ENCODE measurements at regions not wholly inside any gene's neighbourhood (a gene's known extent, or its start where the extent isn't known, plus 50 kb on each side); places are given as distances from the start of the nearest gene placed in this dataset.

DNA sequence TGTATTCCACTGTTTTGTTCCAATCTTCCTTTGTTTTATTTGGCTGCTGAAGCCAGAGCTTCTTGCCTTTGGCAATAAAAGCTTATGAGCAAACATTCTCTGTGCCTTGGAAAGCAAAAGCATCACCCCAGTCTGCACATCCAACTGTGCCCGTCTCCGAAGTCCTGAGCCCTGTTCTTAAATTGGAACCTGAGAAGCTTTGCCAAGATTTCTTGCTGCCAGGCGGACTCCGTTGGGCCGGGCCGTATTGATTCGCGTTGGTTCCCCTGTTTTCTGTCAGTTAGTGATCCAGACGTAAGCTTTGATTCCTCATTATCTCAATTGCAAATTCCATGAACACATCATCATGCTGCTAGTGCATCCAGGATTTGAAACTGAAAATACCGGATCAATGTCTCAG, 793.0 kb downstream of the OLFM4 start:
- Histone ChIP-seq H4K5ac (ENCODE audit: insufficient read length, low read depth, low read length) (no peak overlapping the region), H3K56ac (replicated peaks; ENCODE audit: insufficient read length, low read depth, low read length) (no peak overlapping the region), H3K4ac (replicated peaks; ENCODE audit: insufficient read length, low read depth, low read length) (no peak overlapping the region), H4K8ac (ENCODE audit: extremely low read depth, insufficient read depth, low read length) (no peak overlapping the region), H3K9ac (replicated peaks in 1 of 4; ENCODE audit: extremely low read depth in 1 of 4, low read depth in 3 of 4, low read length in 3 of 4) (no peak overlapping the region), H3K27me3 (replicated peaks in 1 of 4; ENCODE audit: control insufficient read depth in 3 of 4, extremely low read depth in 1 of 4, insufficient read depth in 3 of 4, low read length in 3 of 4) (no peaks in the 10 kb centered on the region), H2BK20ac (ENCODE audit: low read length) (no peak overlapping the region), H2BK15ac (ENCODE audit: low read length) (no peak overlapping the region), H2AFZ (ENCODE audit: low read length) (peak overlapping the region; percentile 88; the same call in 1 of the 2 replicates), H3K23me2 (ENCODE audit: low read depth, low read length) (no peaks in the 10 kb centered on the region), H3K4me3 (ENCODE audit: extremely low read depth in 1 of 4, insufficient read depth in 2 of 4, low read depth in 3 of 4, low read length in 4 of 4) (no peak overlapping the region), H3K18ac (ENCODE audit: extremely low read depth, low read length) (no peak overlapping the region), H3K9me3 (ENCODE audit: insufficient read depth in 2 of 2, low read depth in 1 of 2, low read length in 1 of 2) (no peaks in the 10 kb centered on the region), H3K14ac (ENCODE audit: insufficient read length) (no peak overlapping the region), H3K79me1 (ENCODE audit: low read depth, low read length) (no peaks in the 10 kb centered on the region), H3K79me2 (ENCODE audit: control insufficient read depth in 1 of 2, insufficient read depth in 2 of 2, low read length in 2 of 2) (no peaks in the 10 kb centered on the region), H3K23ac (ENCODE audit: insufficient read length) (no peak overlapping the region), H3K4me2 (ENCODE audit: insufficient read depth in 1 of 2, low read depth in 2 of 2, low read length in 2 of 2) (no peak overlapping the region), H3K27ac (ENCODE audit: low read depth, low read length) (no peak overlapping the region), H2BK120ac (replicated peaks; ENCODE audit: low read depth, low read length) (no peak overlapping the region), H2BK5ac (ENCODE audit: low read depth, low read length) (no peak overlapping the region), H4K91ac (replicated peaks; ENCODE audit: insufficient read length, low read length) (no peak overlapping the region), H2BK12ac (ENCODE audit: low read depth, low read length) (no peak overlapping the region), H3K4me1 (replicated peaks in 1 of 4; ENCODE audit: control insufficient read depth in 3 of 4, insufficient read depth in 4 of 4, low read length in 3 of 4) (no peaks in the 10 kb centered on the region), H4K20me1 (replicated peaks in 1 of 2; ENCODE audit: control insufficient read depth in 1 of 2, insufficient read depth in 2 of 2, low read length in 2 of 2) (no peaks in the 10 kb centered on the region), H2AK5ac (ENCODE audit: low read depth, low read length) (no peak overlapping the region), H3K36me3 (ENCODE audit: control insufficient read depth in 2 of 4, insufficient read depth in 4 of 4, low read length in 3 of 4) (no peaks in the 10 kb centered on the region)
- ChIA-PET CTCF (ENCODE audit: partially characterized antibody) (interaction anchor here (1.0 to 2.2 kb wide), 2 partner anchors 11 to 40 kb away, joined by 4 to 5 read pairs; no protein-coding TSS in a partner anchor), POLR2A (ENCODE audit: partially characterized antibody) (no interaction called here)
- DNase-seq (ENCODE audit: low read depth in 1 of 2, low spot score in 2 of 2) (no peak), FAIRE-seq (no peak)
- 92% methylated on average over 10 of the region's 10 CpGs; no CpG with 5 or more reads in 1 of the 2 experiments for WGBS, 2 experiments (ENCODE audit: extremely low coverage in 1 of 2, insufficient coverage in 1 of 2, insufficient read length in 1 of 2, insufficient replicate concordance in 2 of 2, low coverage in 1 of 2, low lambda C conversion rate in 2 of 2, missing lambda C conversion rate in 1 of 2)
- TF ChIP-seq CHD1 (IDR thresholded peaks at IDR 0.05; ENCODE audit: low read depth, low read length): no peak
- TF ChIP-seq E2F6 (IDR thresholded peaks at IDR 0.05): no peak
- TF ChIP-seq TAF7 (optimal IDR thresholded peaks at IDR 0.05; ENCODE audit: borderline replicate concordance, low read depth, low read length): no peak
- TF ChIP-seq GABPA (IDR thresholded peaks at IDR 0.05; ENCODE audit: borderline replicate concordance, insufficient read depth, low read length): no peak
- no peak for TF ChIP-seq POLR2AphosphoS5 (IDR thresholded peaks at IDR 0.05; ENCODE audit: low read depth, low read length)
- no peak for TF ChIP-seq ZNF274 (IDR thresholded peaks at IDR 0.05; ENCODE audit: borderline replicate concordance, extremely low read depth, low read length)
- no peak for TF ChIP-seq ATF3 (IDR thresholded peaks at IDR 0.05; ENCODE audit: insufficient read depth, low read depth, low read length)
- no peak for TF ChIP-seq SP1 (IDR thresholded peaks at IDR 0.05; ENCODE audit: low read depth, low read length)
- no peak for TF ChIP-seq PHF8 (conservative IDR thresholded peaks at IDR 0.05; ENCODE audit: low read depth, low read length)
- no peak for TF ChIP-seq TAF1 (IDR thresholded peaks at IDR 0.05; ENCODE audit: low read depth, low read length)
- TF ChIP-seq TEAD4 (IDR thresholded peaks at IDR 0.05; ENCODE audit: low read depth, low read length): no peak
- no peak for TF ChIP-seq SRF (IDR thresholded peaks at IDR 0.05; ENCODE audit: low read depth, low read length)
- no peak for TF ChIP-seq EZH2 (IDR thresholded peaks at IDR 0.05; ENCODE audit: low read depth, low read length, severe bottlenecking)
